ENCODE measurements at regions not wholly inside any gene's neighbourhood (a gene's known extent, or its start where the extent isn't known, plus 50 kb on each side); places are given as distances from the start of the nearest gene placed in this dataset.

DNA sequence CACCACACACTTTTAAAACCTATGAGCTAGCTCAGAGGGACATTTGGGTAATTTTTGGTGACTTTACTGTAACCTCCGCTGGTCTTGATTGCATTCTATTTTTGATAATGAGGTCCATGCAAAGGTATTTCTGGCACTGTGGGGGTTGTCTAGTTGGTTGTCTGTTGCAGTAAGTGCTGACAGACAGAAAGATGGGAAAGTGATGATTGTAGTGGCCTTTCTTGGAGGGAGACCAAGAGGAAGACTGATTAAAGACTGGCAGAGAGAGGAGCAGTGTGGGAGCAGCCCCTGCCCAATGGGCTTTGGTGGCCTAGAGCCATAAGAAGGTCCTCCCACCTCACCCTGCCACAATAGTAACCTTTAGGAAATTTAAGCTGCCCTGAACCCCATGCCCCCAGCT lies 173.4 kb upstream of the CTBP2 start:
- DNase-seq = no peak

GRCh38 chr10:125333209-125333591 lies 172.8 kb upstream of the CTBP2 start:
- no peak for DNase-seq

DNA sequence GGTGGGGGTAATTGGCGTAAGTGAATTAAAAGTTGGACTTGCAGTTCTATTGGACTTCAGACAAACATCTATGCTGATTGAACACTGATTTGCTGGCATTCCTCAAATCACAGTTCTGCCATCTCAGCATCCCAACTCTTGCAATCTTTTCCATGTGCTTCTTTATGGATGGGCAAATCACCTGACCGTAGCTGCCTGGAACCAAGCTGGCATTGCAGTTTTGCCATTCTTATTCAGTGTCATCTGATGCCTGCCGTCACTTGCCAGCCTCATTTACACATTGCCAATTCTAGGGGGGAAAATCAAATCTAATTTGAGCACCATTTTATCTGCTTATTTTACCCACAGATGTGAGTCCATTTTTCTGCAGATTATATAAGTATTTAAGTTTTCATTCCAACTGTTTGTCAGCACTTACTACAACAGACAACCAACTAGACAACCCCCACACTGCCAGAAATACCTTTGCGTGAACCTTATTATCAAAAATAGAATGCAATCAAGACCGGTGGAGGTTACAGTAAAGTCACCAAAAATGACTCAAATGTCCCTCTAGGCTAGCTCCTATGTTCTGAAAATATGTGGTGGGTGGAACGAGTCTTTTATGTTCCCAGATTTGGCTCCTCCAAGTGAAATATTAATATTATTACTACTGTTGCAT lies 172.3 kb upstream of the CTBP2 start:
- DNase-seq = no peak

DNA sequence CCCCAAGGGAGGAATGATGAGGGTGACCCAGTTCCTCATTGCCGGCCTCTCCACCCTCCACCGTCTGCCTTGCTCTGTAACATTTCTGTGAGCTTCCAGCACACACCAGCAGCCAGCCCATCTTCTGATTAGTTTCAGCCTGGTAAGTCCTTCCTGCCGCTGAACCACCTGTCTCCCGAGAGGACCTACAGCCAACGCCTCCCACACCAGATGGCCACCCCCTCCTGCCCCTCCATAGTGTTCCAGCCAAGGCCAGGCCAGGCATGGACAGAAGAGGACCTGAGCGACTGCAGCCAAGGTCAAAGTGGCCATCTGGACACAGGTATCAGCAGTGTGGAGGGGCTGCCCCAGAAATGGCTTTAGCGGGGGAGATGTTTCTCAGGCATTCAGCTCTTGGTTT lies 170.7 kb upstream of the CTBP2 start:
- no peak for DNase-seq

- no peak for DNase-seq
Observed at GRCh38 chr10:125329056-125329455, 168.7 kb upstream of the CTBP2 start.

- no peak for DNase-seq
Observed at GRCh38 chr10:125325326-125325725, 165.0 kb upstream of the CTBP2 start.

- no peak for DNase-seq
Observed at GRCh38 chr10:125316436-125316835, 156.1 kb upstream of the CTBP2 start.

- no peak for DNase-seq
Observed at GRCh38 chr10:125300937-125301336, 140.6 kb upstream of the CTBP2 start.

DNA sequence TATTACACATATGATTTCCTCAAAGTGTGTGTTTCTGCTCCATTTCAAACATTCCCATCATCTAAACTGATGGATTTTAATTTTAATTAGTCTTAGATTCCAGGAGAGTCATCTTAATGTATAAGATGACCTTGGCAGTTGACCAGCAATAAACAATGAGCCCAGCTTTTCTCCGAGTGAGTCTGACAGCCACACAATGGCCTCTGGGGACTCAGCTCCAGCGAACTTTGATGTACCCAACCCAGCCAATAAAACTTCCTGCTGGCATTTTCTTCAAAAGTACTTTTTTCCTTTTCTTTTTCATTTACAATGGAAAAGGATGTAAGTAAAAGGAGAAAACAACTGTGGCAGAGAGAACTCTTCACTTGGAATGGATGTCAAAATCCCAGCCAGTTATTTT lies 139.1 kb upstream of the CTBP2 start:
- no peak for DNase-seq

GRCh38 chr10:125296598-125296997 lies 136.2 kb upstream of the CTBP2 start:
- DNase-seq = no peak

GRCh38 chr10:125294109-125294508 lies 133.7 kb upstream of the CTBP2 start:
- no peak for DNase-seq

DNA sequence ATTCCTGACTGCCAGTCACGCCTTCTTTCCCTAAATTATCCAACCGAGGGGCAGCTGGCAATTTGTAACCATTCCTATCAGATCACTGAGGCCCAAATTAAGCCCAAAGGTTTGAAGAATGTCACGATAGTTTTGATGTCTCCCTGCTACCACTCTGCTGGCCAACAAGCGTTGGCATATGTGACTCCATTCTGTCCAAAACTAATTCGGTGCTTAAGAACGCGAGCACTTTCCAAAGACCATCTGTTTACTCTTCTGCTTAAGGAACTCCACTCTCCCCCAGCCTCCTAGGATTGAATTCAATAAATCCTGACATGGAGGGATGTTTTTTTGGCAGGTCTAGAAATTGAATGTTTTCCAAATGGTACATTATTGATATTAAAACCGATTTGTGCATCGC lies 131.5 kb upstream of the CTBP2 start:
- no peak for DNase-seq

GRCh38 chr10:125289461-125289860 lies 129.1 kb upstream of the CTBP2 start:
- DNase-seq = no peak

- DNase-seq = no peak
Observed at GRCh38 chr10:125284875-125285597, 124.7 kb upstream of the CTBP2 start.

DNA sequence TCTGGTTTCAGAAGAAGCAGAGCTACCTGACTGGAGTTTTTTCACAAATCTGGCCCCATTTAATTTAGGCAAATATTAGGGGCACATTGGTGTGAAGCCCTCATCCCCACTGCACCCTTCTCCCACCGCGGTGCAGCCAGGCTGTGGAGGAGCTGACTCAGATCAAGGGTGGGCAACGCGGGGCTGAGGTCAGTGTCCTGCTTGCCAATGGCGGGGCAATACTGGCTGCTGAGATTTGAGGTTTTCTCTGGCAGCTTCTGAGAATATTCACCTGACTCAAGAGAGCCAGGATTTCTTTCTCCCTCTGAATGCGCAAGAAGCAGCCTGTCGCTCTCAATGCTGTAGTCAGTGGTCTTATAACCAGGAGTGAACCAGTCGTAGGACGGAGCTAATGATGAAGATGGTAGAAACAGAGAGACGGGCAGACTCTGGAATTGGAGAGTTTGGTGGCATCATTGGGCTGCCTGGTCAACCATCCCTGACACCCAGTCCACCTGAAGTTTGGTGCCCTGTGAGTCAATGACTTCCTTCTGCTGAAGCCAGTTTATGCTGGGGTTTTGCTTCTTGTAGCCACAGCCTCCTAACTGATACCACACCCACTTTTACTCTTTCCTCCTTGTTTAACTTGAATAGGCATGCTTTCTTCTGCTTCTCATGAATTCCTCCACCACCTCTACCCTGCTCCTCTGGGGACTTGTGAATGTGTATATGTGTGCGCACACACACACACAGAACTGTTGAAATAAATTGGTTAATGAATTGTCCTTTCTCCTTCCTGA lies 123.7 kb upstream of the CTBP2 start:
- DNase-seq = no peak

- no peak for DNase-seq
Observed at GRCh38 chr10:125283191-125283835, 123.0 kb upstream of the CTBP2 start.

GRCh38 chr10:125281091-125281490 lies 120.7 kb upstream of the CTBP2 start:
- DNase-seq = no peak

- DNase-seq = no peak
Observed at GRCh38 chr10:125276133-125276532, 115.8 kb upstream of the CTBP2 start.

DNA sequence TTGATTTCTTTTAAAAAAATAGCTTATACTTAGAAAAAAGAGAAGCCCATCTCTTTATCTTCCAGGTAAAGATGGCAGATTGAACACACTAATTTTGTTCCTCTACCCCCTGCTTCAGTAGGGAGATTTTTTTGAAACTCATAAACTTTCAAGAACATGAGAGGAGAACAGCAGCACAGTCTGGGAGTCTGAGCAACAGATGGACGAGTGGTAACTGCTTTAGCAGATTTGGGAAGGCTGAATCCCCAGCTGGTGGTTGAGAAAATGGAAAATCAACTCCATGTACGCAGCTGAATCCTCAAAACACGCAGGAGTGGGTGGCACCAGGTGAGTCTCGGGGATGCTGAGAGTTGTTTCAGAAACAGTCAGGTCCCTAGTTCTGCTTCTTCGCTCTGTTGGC lies 114.6 kb upstream of the CTBP2 start:
- DNase-seq = no peak

- DNase-seq = no peak
Observed at GRCh38 chr10:125273023-125273422, 112.7 kb upstream of the CTBP2 start.

- DNase-seq = no peak
Observed at GRCh38 chr10:125269716-125270115, 109.4 kb upstream of the CTBP2 start.

DNA sequence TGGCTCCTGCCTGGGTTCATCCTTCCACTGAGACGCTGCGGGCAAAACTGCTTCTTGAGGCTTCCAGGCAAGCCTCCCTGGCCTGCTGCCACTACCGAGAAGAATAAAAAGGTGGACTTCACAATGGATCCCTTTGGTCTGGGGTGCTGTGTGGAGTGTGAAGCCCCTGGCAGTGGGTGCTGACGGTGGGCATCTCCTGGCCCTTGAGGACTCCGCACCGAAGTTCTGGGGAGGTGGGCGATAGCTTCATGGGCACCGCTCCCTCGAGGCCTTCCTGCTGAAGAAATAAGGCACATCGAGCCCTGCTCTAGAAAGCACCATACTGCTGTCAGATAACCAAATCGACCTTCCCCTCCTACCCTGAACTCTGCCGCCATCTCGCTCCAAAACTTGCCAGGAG lies 106.6 kb upstream of the CTBP2 start:
- DNase-seq = no peak

DNA sequence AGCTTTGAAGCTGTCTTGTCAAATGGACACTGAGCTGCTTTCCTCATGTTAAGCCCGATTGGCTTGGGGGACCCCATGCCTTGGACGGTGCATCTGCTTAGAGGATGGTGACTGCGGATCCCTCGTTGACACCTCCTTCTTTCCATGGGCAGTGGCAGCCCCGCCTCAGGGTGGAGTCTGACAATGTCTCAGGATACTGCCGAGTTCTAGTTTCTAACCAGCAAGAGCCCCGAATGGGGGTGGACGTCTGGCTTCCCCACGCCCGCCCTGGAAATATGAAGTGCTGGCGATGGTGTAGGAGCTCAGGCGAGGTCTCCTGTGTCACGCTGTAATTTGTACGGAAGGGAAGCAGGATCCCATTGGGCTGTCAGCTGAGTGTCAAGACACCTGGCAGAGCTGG lies 106.2 kb upstream of the CTBP2 start:
- DNase-seq = no peak

DNA sequence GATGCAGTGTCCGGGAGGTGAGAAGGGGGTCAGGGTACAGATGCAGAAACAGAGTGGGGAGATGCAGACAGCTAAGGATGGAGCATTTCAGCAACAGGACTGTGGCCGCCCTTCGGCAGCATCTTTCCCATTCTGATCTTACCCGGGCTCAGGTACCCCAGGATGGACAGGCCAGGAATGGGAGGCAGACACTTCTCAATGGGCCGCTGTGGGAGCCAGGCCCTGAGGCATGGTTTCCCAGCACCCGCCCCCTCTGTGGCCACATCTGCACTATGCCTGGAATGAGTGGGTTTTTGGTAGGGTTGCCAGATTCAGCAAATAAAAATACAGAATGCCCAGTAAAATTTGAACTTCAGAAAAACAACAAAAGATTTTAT lies 105.2 kb upstream of the CTBP2 start:
- DNase-seq = no peak

Data from DMS79 (cell line).